ENCODE measurements at regions not wholly inside any gene's neighbourhood (a gene's known extent, or its start where the extent isn't known, plus 50 kb on each side); places are given as distances from the start of the nearest gene placed in this dataset.

DNA sequence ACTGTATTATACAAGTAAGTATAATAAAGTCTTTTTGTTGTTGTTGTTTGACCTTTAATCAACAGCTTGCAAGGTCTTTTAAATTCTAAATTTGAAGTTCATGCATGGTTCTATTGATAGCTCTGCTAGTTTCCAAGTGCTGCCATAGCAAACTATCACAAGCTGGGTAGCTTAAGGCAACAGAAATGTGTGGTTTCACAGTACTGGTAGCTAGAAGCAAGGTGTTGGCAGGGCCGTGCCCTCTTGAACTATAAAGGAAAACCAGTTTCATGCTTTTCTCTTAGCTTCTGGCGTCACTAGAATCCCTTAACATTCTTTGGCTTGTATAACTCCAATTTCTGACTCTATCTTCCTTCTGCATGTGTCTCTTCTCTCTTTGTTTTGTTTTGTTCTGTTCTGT is 1021.9 kb upstream of the AUTS2 start:
- no peaks in the 10 kb centered on the region for H3K9me3 ChIP-seq
- Mint-ChIP-seq H3K9me3 (peaks cover 16 to 24% (median 18%) of the 10 kb centered on the region in 3 donors), H3K4me3 (no peak overlapping the region), H3K4me1 (no peaks in the 10 kb centered on the region), H3K36me3 (no peaks in the 10 kb centered on the region), H3K27me3 (no peaks in the 10 kb centered on the region), H3K27ac (no peak overlapping the region)
- H3K4me1 ChIP-seq (ENCODE audit: control insufficient read depth in 1 of 2, extremely low read depth in 1 of 2, insufficient read depth in 2 of 2, low read length in 2 of 2) = no peaks in the 10 kb centered on the region
- ATAC-seq (replicated peaks in 1 of 4) (no peak), DNase-seq (no peak)
- no peaks in the 10 kb centered on the region for H3K36me3 ChIP-seq (ENCODE audit: control insufficient read depth in 2 of 2, extremely low read depth in 1 of 2, insufficient read depth in 1 of 2, low read length in 1 of 2)
- H3K4me3 ChIP-seq (ENCODE audit: control insufficient read depth in 1 of 2, extremely low read depth in 1 of 2, low read length in 1 of 2) = no peak overlapping the region
- H3K27ac ChIP-seq (ENCODE audit: low read length) = no peak overlapping the region
- no peaks in the 10 kb centered on the region for H3K27me3 ChIP-seq (replicated peaks in 1 of 2; ENCODE audit: control insufficient read depth in 2 of 2, extremely low read depth in 1 of 2, insufficient read depth in 2 of 2, low read length in 1 of 2)
- WGBS (ENCODE audit: insufficient coverage) = no CpG with 5 or more reads among the region's 2 CpGs
- POLR2A ChIA-PET = no interaction called here
- CTCF ChIA-PET = no interaction called here

DNA sequence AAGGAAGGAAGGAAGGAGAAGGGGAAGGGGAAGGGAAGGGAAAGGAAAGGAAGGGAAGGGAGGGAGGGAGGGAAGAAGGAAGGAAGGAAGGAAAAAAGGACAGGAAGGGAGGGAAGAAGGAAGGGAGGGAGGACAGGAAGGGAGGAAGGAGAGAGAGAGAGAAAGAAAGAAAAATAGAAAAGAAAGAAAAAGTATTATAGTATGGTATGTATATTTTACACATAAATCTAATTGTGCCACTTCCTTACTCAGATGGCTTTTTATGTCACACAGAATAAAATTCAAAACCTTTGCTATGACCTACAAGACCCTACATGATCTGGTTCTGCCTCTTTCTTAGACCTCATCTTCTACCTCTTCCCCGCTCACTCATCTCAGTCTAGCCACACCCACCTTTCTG is 1016.9 kb upstream of the AUTS2 start:
- Histone ChIP-seq H3K4me1 (ENCODE audit: control insufficient read depth in 1 of 2, extremely low read depth in 1 of 2, insufficient read depth in 2 of 2, low read length in 2 of 2) (no peaks in the 10 kb centered on the region), H3K36me3 (ENCODE audit: control insufficient read depth in 2 of 2, extremely low read depth in 1 of 2, insufficient read depth in 1 of 2, low read length in 1 of 2) (no peaks in the 10 kb centered on the region), H3K4me3 (ENCODE audit: control insufficient read depth in 1 of 2, extremely low read depth in 1 of 2, low read length in 1 of 2) (no peak overlapping the region), H3K27me3 (replicated peaks in 1 of 2; ENCODE audit: control insufficient read depth in 2 of 2, extremely low read depth in 1 of 2, insufficient read depth in 2 of 2, low read length in 1 of 2) (no peaks in the 10 kb centered on the region), H3K27ac (ENCODE audit: low read length) (no peak overlapping the region), H3K9me3 (no peaks in the 10 kb centered on the region)
- H3K27me3 Mint-ChIP-seq = no peaks in the 10 kb centered on the region
- DNase-seq (no peak), ATAC-seq (replicated peaks in 1 of 4) (no peak)
- no peaks in the 10 kb centered on the region for H3K4me1 Mint-ChIP-seq
- no peaks in the 10 kb centered on the region for H3K36me3 Mint-ChIP-seq
- no peak overlapping the region for H3K27ac Mint-ChIP-seq
- no peak overlapping the region for H3K4me3 Mint-ChIP-seq
- WGBS (ENCODE audit: insufficient coverage) = no CpG with 5 or more reads among the region's 1 CpG
- peaks cover 18 to 36% (median 33%) of the 10 kb centered on the region in 3 donors for H3K9me3 Mint-ChIP-seq
- ChIA-PET CTCF (no interaction called here), POLR2A (no interaction called here)

DNA sequence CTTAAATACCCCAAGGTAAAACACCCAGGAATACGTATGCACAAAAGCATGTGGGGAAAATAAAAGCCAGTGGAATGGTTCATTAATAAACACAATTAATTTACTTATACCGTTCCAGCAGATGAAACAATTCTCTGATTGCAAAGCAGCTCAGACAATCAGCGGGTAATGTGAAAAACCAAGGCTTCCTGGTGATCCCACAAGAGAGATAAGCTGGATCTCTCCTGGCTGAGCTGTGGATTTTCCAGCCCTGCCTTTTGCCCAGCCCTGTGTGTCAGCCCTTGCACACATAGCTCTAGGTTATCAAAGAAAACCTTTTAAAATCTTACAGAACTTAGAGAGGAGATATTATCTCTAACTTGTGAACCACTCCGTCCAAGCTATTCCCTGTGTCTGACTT is 1010.7 kb upstream of the AUTS2 start:
- Histone ChIP-seq H3K4me3 (ENCODE audit: control insufficient read depth in 1 of 2, extremely low read depth in 1 of 2, low read length in 1 of 2) (no peak overlapping the region), H3K4me1 (ENCODE audit: control insufficient read depth in 1 of 2, extremely low read depth in 1 of 2, insufficient read depth in 2 of 2, low read length in 2 of 2) (no peaks in the 10 kb centered on the region), H3K9me3 (no peaks in the 10 kb centered on the region), H3K36me3 (ENCODE audit: control insufficient read depth in 2 of 2, extremely low read depth in 1 of 2, insufficient read depth in 1 of 2, low read length in 1 of 2) (no peaks in the 10 kb centered on the region), H3K27me3 (replicated peaks in 1 of 2; ENCODE audit: control insufficient read depth in 2 of 2, extremely low read depth in 1 of 2, insufficient read depth in 2 of 2, low read length in 1 of 2) (no peaks in the 10 kb centered on the region), H3K27ac (ENCODE audit: low read length) (no peak overlapping the region)
- WGBS (ENCODE audit: insufficient coverage) = 41% methylated on average over 3 of the region's 4 CpGs
- ChIA-PET CTCF (interaction anchor here in 1 of 2 donors (0.5 kb wide), 1 partner anchor 1058 kb away, joined by 3 read pairs; no protein-coding TSS in a partner anchor), POLR2A (no interaction called here)
- H3K4me3 Mint-ChIP-seq = no peak overlapping the region
- H3K27me3 Mint-ChIP-seq = no peaks in the 10 kb centered on the region
- ATAC-seq (replicated peaks in 1 of 4) (no peak), DNase-seq (no peak)
- no peak overlapping the region for H3K27ac Mint-ChIP-seq
- H3K9me3 Mint-ChIP-seq = peaks cover 6 to 19% (median 16%) of the 10 kb centered on the region in 3 donors
- no peaks in the 10 kb centered on the region for H3K36me3 Mint-ChIP-seq
- no peaks in the 10 kb centered on the region for H3K4me1 Mint-ChIP-seq

DNA sequence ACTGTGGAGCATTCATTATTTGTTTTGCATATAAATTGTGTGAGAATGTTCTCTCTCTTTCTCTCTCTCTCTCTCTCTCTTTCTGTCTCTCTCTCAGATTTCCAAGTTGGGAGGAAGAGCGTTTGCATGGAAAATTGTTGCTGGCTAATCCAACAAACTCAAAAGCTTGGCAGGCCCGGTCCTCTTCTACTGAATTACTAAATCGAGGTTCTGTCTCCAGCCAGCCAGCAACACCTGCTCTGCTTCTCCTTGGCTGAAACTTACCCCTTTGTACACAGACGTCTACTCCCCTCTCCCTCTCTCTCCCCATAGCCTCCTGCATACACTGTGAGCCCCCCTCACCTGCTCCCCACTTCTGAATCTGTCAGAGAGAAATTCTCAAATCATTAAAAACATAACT is 996.4 kb upstream of the AUTS2 start:
- H3K27ac Mint-ChIP-seq = no peak overlapping the region
- DNase-seq (no peak), ATAC-seq (replicated peaks in 1 of 4) (no peak)
- H3K27me3 Mint-ChIP-seq = no peaks in the 10 kb centered on the region
- Histone ChIP-seq H3K27me3 (replicated peaks in 1 of 2; ENCODE audit: control insufficient read depth in 2 of 2, extremely low read depth in 1 of 2, insufficient read depth in 2 of 2, low read length in 1 of 2) (no peaks in the 10 kb centered on the region), H3K4me3 (ENCODE audit: control insufficient read depth in 1 of 2, extremely low read depth in 1 of 2, low read length in 1 of 2) (no peak overlapping the region), H3K36me3 (ENCODE audit: control insufficient read depth in 2 of 2, extremely low read depth in 1 of 2, insufficient read depth in 1 of 2, low read length in 1 of 2) (no peaks in the 10 kb centered on the region), H3K4me1 (ENCODE audit: control insufficient read depth in 1 of 2, extremely low read depth in 1 of 2, insufficient read depth in 2 of 2, low read length in 2 of 2) (no peaks in the 10 kb centered on the region), H3K9me3 (no peaks in the 10 kb centered on the region), H3K27ac (ENCODE audit: low read length) (no peak overlapping the region)
- no peaks in the 10 kb centered on the region for H3K4me1 Mint-ChIP-seq
- POLR2A ChIA-PET = no interaction called here
- peaks cover 0 to 18% (median 4%) of the 10 kb centered on the region in 3 donors for H3K9me3 Mint-ChIP-seq
- WGBS (ENCODE audit: insufficient coverage) = 59% methylated on average over 2 of the region's 4 CpGs
- no peak overlapping the region for H3K4me3 Mint-ChIP-seq
- H3K36me3 Mint-ChIP-seq = no peaks in the 10 kb centered on the region
- CTCF ChIA-PET = no interaction called here

DNA sequence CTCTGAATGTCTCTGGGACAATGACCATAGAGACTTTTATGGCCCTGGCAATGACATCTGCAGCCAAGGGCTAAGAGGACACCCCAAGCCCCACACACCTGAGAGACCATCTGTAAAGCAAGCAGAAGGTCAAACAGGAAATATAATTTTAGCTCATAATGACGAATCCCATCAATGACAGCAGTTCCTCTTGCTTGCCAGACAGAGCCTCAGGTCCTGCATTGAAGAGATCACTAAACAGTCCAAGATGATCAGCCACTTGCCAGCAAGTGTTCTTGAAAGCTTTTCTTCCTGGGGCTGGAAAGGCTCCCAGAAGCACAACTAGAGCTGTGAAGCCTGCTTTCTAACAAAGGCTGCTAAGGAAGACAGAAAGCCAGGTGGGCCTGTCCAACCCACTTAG is 993.7 kb upstream of the AUTS2 start:
- Mint-ChIP-seq H3K4me3 (no peak overlapping the region), H3K9me3 (peaks cover 12 to 29% (median 16%) of the 10 kb centered on the region in 3 donors), H3K36me3 (no peaks in the 10 kb centered on the region), H3K27ac (no peak overlapping the region), H3K27me3 (no peaks in the 10 kb centered on the region), H3K4me1 (no peaks in the 10 kb centered on the region)
- no peaks in the 10 kb centered on the region for H3K9me3 ChIP-seq
- H3K4me3 ChIP-seq (ENCODE audit: control insufficient read depth in 1 of 2, extremely low read depth in 1 of 2, low read length in 1 of 2) = no peak overlapping the region
- H3K36me3 ChIP-seq (ENCODE audit: control insufficient read depth in 2 of 2, extremely low read depth in 1 of 2, insufficient read depth in 1 of 2, low read length in 1 of 2) = no peaks in the 10 kb centered on the region
- ChIA-PET POLR2A (no interaction called here), CTCF (no interaction called here)
- H3K4me1 ChIP-seq (ENCODE audit: control insufficient read depth in 1 of 2, extremely low read depth in 1 of 2, insufficient read depth in 2 of 2, low read length in 2 of 2) = no peaks in the 10 kb centered on the region
- no peak for DNase-seq
- H3K27me3 ChIP-seq (replicated peaks in 1 of 2; ENCODE audit: control insufficient read depth in 2 of 2, extremely low read depth in 1 of 2, insufficient read depth in 2 of 2, low read length in 1 of 2) = no peaks in the 10 kb centered on the region
- no peak for ATAC-seq (replicated peaks in 1 of 4)
- 0% methylated on average over 1 of the region's 1 CpG for WGBS (ENCODE audit: insufficient coverage)
- H3K27ac ChIP-seq (ENCODE audit: low read length) = no peak overlapping the region

DNA sequence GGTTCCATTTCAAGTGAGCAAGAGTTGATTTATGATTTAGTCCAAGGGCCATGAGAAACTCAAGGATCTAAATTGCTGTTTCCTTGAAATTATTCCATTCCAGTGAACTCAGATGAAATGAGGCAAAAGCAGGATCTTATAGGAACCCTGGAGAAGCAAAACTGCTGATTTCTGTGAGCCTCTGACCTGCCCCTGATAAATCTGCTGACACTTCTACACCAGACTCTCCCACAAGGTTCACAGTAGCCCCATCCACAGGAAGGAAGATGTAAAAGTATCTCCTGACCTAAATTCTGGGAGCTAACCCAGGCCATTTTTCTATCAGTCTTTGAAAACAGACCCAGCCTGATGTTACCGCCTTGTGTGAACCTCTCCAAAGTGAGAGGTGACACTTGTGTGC is 987.6 kb upstream of the AUTS2 start:
- POLR2A ChIA-PET = no interaction called here
- ATAC-seq (replicated peaks in 1 of 4) (no peak), DNase-seq (no peak)
- Histone ChIP-seq H3K36me3 (ENCODE audit: control insufficient read depth in 2 of 2, extremely low read depth in 1 of 2, insufficient read depth in 1 of 2, low read length in 1 of 2) (no peaks in the 10 kb centered on the region), H3K27ac (ENCODE audit: low read length) (no peak overlapping the region), H3K4me3 (ENCODE audit: control insufficient read depth in 1 of 2, extremely low read depth in 1 of 2, low read length in 1 of 2) (no peak overlapping the region), H3K27me3 (replicated peaks in 1 of 2; ENCODE audit: control insufficient read depth in 2 of 2, extremely low read depth in 1 of 2, insufficient read depth in 2 of 2, low read length in 1 of 2) (no peaks in the 10 kb centered on the region), H3K9me3 (no peaks in the 10 kb centered on the region), H3K4me1 (ENCODE audit: control insufficient read depth in 1 of 2, extremely low read depth in 1 of 2, insufficient read depth in 2 of 2, low read length in 2 of 2) (no peaks in the 10 kb centered on the region)
- Mint-ChIP-seq H3K36me3 (no peaks in the 10 kb centered on the region), H3K4me3 (no peak overlapping the region), H3K27me3 (no peaks in the 10 kb centered on the region), H3K4me1 (no peaks in the 10 kb centered on the region), H3K27ac (no peak overlapping the region), H3K9me3 (peaks cover 26 to 54% (median 31%) of the 10 kb centered on the region in 3 donors)
- CTCF ChIA-PET = no interaction called here
- no CpG with 5 or more reads among the region's 1 CpG for WGBS (ENCODE audit: insufficient coverage)

DNA sequence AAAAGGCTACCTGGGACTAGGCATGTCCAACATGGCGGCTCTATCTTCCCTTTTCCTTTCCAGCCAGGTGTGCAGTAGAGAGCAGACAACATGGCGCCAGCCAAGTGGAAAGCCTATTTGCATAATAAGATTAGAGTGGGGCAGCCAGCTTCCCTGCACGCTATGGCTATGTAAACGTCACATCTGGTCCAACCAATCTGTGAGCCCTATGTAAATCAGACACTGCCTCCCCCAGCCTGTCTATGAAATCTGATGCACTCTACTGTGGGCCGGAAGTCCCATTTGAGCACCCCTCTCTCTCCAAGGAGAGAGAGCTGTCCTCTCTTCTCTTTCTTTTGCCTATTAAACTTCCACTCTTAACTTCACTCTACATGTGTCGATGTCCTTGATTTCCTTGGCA is 984.9 kb upstream of the AUTS2 start:
- Histone ChIP-seq H3K36me3 (ENCODE audit: control insufficient read depth in 2 of 2, extremely low read depth in 1 of 2, insufficient read depth in 1 of 2, low read length in 1 of 2) (no peaks in the 10 kb centered on the region), H3K27ac (ENCODE audit: low read length) (no peak overlapping the region), H3K4me3 (ENCODE audit: control insufficient read depth in 1 of 2, extremely low read depth in 1 of 2, low read length in 1 of 2) (no peak overlapping the region), H3K27me3 (replicated peaks in 1 of 2; ENCODE audit: control insufficient read depth in 2 of 2, extremely low read depth in 1 of 2, insufficient read depth in 2 of 2, low read length in 1 of 2) (no peaks in the 10 kb centered on the region), H3K4me1 (ENCODE audit: control insufficient read depth in 1 of 2, extremely low read depth in 1 of 2, insufficient read depth in 2 of 2, low read length in 2 of 2) (no peaks in the 10 kb centered on the region), H3K9me3 (no peaks in the 10 kb centered on the region)
- WGBS (ENCODE audit: insufficient coverage) = 68% methylated on average over 3 of the region's 6 CpGs
- Mint-ChIP-seq H3K27ac (no peak overlapping the region), H3K9me3 (peaks cover 30 to 59% (median 34%) of the 10 kb centered on the region in 3 donors), H3K4me1 (no peaks in the 10 kb centered on the region), H3K4me3 (no peak overlapping the region), H3K36me3 (no peaks in the 10 kb centered on the region), H3K27me3 (no peaks in the 10 kb centered on the region)
- DNase-seq (no peak), ATAC-seq (replicated peaks in 1 of 4) (no peak)
- ChIA-PET POLR2A (no interaction called here), CTCF (no interaction called here)
